Panc1 (cell line): ENCODE measurements at regions not wholly inside any gene's neighbourhood (a gene's known extent, or its start where the extent isn't known, plus 50 kb on each side); places are given as distances from the start of the nearest gene placed in this dataset.

Source experiments
- CTCF ChIP-seq: fragments of 450-650 bp; IDR thresholded peaks from 2 replicates; pipeline ENCODE4 v1.5.1; 2017; ENCODE audit warnings: mild to moderate bottlenecking
- POLR2AphosphoS5 ChIP-seq: IDR thresholded peaks from 2 replicates; pipeline ENCODE4 v1.6.1; 2012; ENCODE audit warnings: mild to moderate bottlenecking, low read depth, low read length, moderate library complexity
- REST ChIP-seq, 2 experiments: IDR thresholded peaks; 2 replicates each; pipeline ENCODE4 v1.6.1; 2011 to 2012; ENCODE audit warnings: low read depth in 2 of 2, control low read depth in 1 of 2, low read length in 1 of 2, mild to moderate bottlenecking in 1 of 2, moderate library complexity in 1 of 2; ENCODE audit not compliant: insufficient read depth in 1 of 2
- TCF7L2 ChIP-seq: IDR thresholded peaks from 2 replicates; pipeline ENCODE4 v1.6.1; 2011; ENCODE audit warnings: mild to moderate bottlenecking, low read depth, low read length, inconsistent platforms

GRCh38 chr3:13177641-13178040, 104.4 kb upstream of the IQSEC1 start:
- TF ChIP-seq REST (IDR thresholded peaks at IDR 0.05; ENCODE audit: insufficient read depth in 1 of 2, low read depth in 2 of 2, low read length in 1 of 2) (no peak), CTCF (no peak), POLR2AphosphoS5 (no peak), TCF7L2 (no peak)
